Upper lobe of left lung (tissue), 6 donors: ENCODE measurements at regions not wholly inside any gene's neighbourhood (a gene's known extent, or its start where the extent isn't known, plus 50 kb on each side); places are given as distances from the start of the nearest gene placed in this dataset.

Experiments
- ATAC-seq, 2 donors: fragments of 200-7000 bp; cut with Tn5 transposase; one replicate each; pipeline ENCODE4 v1.9.1; 2022; ENCODE audit warnings: mild to moderate bottlenecking in 2 of 2, moderate library complexity in 2 of 2; ENCODE audit not compliant: low FRiP score in 2 of 2
- DNase-seq, 2 donors: peaks; one replicate each; pipeline ENCODE4 v3.0.0-alpha.2; 2019 to 2020
- H3K27ac ChIP-seq, 4 donors: fragments of 200-600 bp; sonication (generic); one replicate each; pipeline ENCODE4 v1.5.1; 2016 to 2019
- H3K27me3 ChIP-seq, 4 donors: fragments of 200-600 bp; sonication (generic); one replicate each; pipeline ENCODE4 v1.5.1; 2017 to 2019
- H3K36me3 ChIP-seq, 4 donors: fragments of 200-600 bp; sonication (generic); one replicate each; pipeline ENCODE4 v1.5.1; 2016 to 2019
- H3K4me1 ChIP-seq, 4 donors: fragments of 200-600 bp; sonication (generic); one replicate each; pipeline ENCODE4 v1.5.1; 2018 to 2019
- H3K4me3 ChIP-seq, 4 donors: fragments of 200-600 bp; sonication (generic); one replicate each; pipeline ENCODE4 v1.5.1; 2017 to 2019; ENCODE audit warnings: mild to moderate bottlenecking in 2 of 4, moderate library complexity in 1 of 4
- H3K9me3 ChIP-seq, 4 donors: fragments of 200-600 bp; sonication (generic); one replicate each; pipeline ENCODE4 v1.5.1; 2018 to 2019
- CTCF ChIP-seq, 6 experiments: fragments of 450-650 bp in 4 of 6; fragments of 200-600 bp in 2 of 6; sonication (generic) in 2 of 6; IDR thresholded peaks; one replicate each; pipeline ENCODE4 v1.5.1; 2016 to 2019; ENCODE audit warnings: antibody characterized with exemption in 6 of 6
- POLR2A ChIP-seq, 4 donors: fragments of 450-650 bp; IDR thresholded peaks; one replicate each; pipeline ENCODE4 v1.5.1; 2016 to 2017; ENCODE audit warnings: antibody characterized with exemption in 4 of 4, mild to moderate bottlenecking in 2 of 4
- WGBS, 2 donors: methylation state at CpG; one replicate each; pipeline ENCODE4 v1.1.5; 2017 to 2018; 5-methylcytosine and 5-hydroxymethylcytosine counted together
- donor health status: DM: no; HTN: no; CAD: no; lungs with moderate emphysema.
- donor health status: DM: no; HTN: yes; CAD: no; lungs with severe emphysema.

GRCh38 chr7:114865564-114865963 is 56.3 kb upstream of the MDFIC start:
- ATAC-seq (peak in 1 of 2 donors; percentile 88), DNase-seq (peak in 1 of 2 donors; percentile 54)
- H3K4me1 ChIP-seq: no peaks in the 10 kb centered on the region
- TF ChIP-seq CTCF (IDR thresholded peaks at IDR 0.05) (peak; percentile 53 to 67 (median 66)), POLR2A (IDR thresholded peaks at IDR 0.05) (no peak)
- H3K4me3 ChIP-seq: no peak overlapping the region
- no peaks in the 10 kb centered on the region for H3K36me3 ChIP-seq
- no peak overlapping the region for H3K27ac ChIP-seq
- 75 to 90% methylated on average over 1 of the region's 1 CpG for WGBS, 2 donors
- H3K27me3 ChIP-seq: no peaks in the 10 kb centered on the region
- no peaks in the 10 kb centered on the region for H3K9me3 ChIP-seq
